ENCODE measurements at regions not wholly inside any gene's neighbourhood (a gene's known extent, or its start where the extent isn't known, plus 50 kb on each side); places are given as distances from the start of the nearest gene placed in this dataset.
"Not testable (repeated sequence)": the region's sequence is repeated elsewhere in the genome, so short reads cannot be mapped to it uniquely, and the experiment has no call there.

DNA sequence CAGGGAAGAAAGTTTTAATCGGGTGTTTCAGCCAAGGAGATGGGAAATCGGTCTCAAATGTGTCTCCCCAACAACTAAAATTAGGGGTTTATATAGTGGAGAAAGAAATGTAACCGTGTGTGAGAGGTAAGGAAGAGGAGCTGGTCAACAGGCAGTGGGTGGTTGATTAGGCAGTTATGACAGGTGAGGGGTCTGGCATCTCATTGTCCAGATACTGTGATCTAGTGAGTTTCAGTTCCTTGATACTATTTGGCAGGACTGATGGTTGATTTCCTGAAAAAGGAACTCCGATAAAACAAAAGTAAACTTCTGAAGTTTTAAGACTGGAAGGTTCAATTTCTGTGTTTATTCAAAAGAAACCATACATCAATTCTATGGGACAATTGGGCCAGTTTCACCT, 197.9 kb downstream of the LPIN1 start:
- no peaks in the 10 kb centered on the region for H3K9me3 ChIP-seq
- TF ChIP-seq POLR2A (IDR thresholded peaks at IDR 0.05) = no peak
- TF ChIP-seq, protein P1, sequence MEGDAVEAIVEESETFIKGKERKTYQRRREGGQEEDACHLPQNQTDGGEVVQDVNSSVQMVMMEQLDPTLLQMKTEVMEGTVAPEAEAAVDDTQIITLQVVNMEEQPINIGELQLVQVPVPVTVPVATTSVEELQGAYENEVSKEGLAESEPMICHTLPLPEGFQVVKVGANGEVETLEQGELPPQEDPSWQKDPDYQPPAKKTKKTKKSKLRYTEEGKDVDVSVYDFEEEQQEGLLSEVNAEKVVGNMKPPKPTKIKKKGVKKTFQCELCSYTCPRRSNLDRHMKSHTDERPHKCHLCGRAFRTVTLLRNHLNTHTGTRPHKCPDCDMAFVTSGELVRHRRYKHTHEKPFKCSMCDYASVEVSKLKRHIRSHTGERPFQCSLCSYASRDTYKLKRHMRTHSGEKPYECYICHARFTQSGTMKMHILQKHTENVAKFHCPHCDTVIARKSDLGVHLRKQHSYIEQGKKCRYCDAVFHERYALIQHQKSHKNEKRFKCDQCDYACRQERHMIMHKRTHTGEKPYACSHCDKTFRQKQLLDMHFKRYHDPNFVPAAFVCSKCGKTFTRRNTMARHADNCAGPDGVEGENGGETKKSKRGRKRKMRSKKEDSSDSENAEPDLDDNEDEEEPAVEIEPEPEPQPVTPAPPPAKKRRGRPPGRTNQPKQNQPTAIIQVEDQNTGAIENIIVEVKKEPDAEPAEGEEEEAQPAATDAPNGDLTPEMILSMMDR (IDR thresholded peaks at IDR 0.05) = no peak
- TF ChIP-seq EP300 (IDR thresholded peaks at IDR 0.05) = no peak
- WGBS, 2 donors = 88 to 92% methylated on average over 4 of the region's 4 CpGs
- H3K36me3 ChIP-seq = no peaks in the 10 kb centered on the region
- H3K27ac ChIP-seq = no peak overlapping the region
- H3K4me3 ChIP-seq = no peak overlapping the region
- H3K27me3 ChIP-seq = no peaks in the 10 kb centered on the region
- no peaks in the 10 kb centered on the region for H3K4me1 ChIP-seq
- DNase-seq (ENCODE audit: low spot score in 2 of 2) = no peak

- no peak for DNase-seq (ENCODE audit: low spot score in 2 of 2)
- H3K27me3 ChIP-seq = no peaks in the 10 kb centered on the region
- WGBS, 2 donors = 53 to 57% methylated on average over 5 of the region's 5 CpGs
- H3K36me3 ChIP-seq = no peaks in the 10 kb centered on the region
- no peaks in the 10 kb centered on the region for H3K9me3 ChIP-seq
- no peaks in the 10 kb centered on the region for H3K4me1 ChIP-seq
- no peak overlapping the region for H3K4me3 ChIP-seq
- no peak overlapping the region for H3K27ac ChIP-seq
- no peak for TF ChIP-seq EP300 (IDR thresholded peaks at IDR 0.05)
- TF ChIP-seq POLR2A (IDR thresholded peaks at IDR 0.05) = no peak
- TF ChIP-seq, protein P1 (IDR thresholded peaks at IDR 0.05) = no peak
Measured at GRCh38 chr2:11945139-11946126, 199.0 kb downstream of the LPIN1 start.

GRCh38 chr2:11947956-11948355, 201.5 kb downstream of the LPIN1 start:
- Histone ChIP-seq H3K36me3 (no peaks in the 10 kb centered on the region), H3K4me1 (no peaks in the 10 kb centered on the region), H3K27me3 (no peaks in the 10 kb centered on the region), H3K27ac (no peak overlapping the region), H3K4me3 (no peak overlapping the region), H3K9me3 (no peaks in the 10 kb centered on the region)
- WGBS, 2 donors = 85 to 94% methylated on average over 4 of the region's 4 CpGs
- TF ChIP-seq POLR2A (IDR thresholded peaks at IDR 0.05) (no peak), EP300 (IDR thresholded peaks at IDR 0.05) (no peak)
- TF ChIP-seq, protein P1 (IDR thresholded peaks at IDR 0.05) = no peak
- no peak for DNase-seq (ENCODE audit: low spot score in 2 of 2)

DNA sequence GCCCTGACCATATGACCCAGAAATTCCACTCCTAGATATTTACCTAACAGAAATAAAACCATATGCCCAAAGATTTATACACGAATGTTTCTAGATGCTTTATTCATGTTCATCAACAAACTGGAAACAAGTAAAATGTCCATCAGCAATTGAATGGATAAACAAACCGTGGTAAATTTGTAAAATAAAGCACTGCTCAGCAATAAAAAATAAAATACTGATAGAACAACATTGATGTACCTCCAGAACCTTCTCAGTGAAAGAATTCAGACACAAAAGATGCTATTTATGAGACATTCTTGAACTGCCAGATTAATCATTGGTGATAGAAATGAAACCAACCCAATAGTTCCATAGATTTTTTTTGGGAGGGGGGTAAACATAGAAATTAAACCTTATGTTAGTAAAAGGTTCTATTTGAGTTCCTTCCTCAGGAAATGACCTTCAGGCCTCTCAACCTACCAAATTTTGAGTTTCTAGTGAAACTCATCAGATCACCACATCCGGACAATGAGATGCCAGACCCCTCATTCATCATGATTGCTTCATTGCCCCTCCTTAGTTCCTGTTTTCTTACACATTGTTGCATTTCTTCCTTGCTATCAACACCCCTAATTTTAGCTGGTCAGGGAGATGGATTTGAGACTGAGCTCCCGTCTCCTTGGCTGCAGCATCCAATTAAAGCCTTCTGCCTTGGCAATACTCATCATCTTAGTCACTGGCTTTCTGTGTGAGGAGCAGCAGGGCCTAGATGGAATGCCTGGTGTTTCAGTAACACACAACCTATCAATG, 203.5 kb downstream of the LPIN1 start:
- Histone ChIP-seq H3K4me3 (no peak overlapping the region), H3K4me1 (no peaks in the 10 kb centered on the region), H3K27me3 (no peaks in the 10 kb centered on the region), H3K9me3 (no peaks in the 10 kb centered on the region), H3K27ac (no peak overlapping the region), H3K36me3 (no peaks in the 10 kb centered on the region)
- DNase-seq (ENCODE audit: low spot score in 2 of 2) = no peak
- WGBS, 2 donors = 66 to 76% methylated on average over 4 of the region's 4 CpGs
- no peak for TF ChIP-seq EP300 (IDR thresholded peaks at IDR 0.05)
- TF ChIP-seq, protein P1 (IDR thresholded peaks at IDR 0.05) = no peak
- TF ChIP-seq POLR2A (IDR thresholded peaks at IDR 0.05) = no peak

- H3K4me1 ChIP-seq = no peaks in the 10 kb centered on the region
- no peak overlapping the region for H3K4me3 ChIP-seq
- 84 to 86% methylated on average over 2 of the region's 2 CpGs for WGBS, 2 donors
- H3K27ac ChIP-seq = no peak overlapping the region
- no peaks in the 10 kb centered on the region for H3K36me3 ChIP-seq
- TF ChIP-seq EP300 (IDR thresholded peaks at IDR 0.05) = no peak
- TF ChIP-seq POLR2A (IDR thresholded peaks at IDR 0.05) = no peak
- TF ChIP-seq, protein P1 (IDR thresholded peaks at IDR 0.05) = no peak
- H3K9me3 ChIP-seq = no peaks in the 10 kb centered on the region
- no peaks in the 10 kb centered on the region for H3K27me3 ChIP-seq
- no peak for DNase-seq (ENCODE audit: low spot score in 2 of 2)
Measured at GRCh38 chr2:11950896-11951295, 204.5 kb downstream of the LPIN1 start.

DNA sequence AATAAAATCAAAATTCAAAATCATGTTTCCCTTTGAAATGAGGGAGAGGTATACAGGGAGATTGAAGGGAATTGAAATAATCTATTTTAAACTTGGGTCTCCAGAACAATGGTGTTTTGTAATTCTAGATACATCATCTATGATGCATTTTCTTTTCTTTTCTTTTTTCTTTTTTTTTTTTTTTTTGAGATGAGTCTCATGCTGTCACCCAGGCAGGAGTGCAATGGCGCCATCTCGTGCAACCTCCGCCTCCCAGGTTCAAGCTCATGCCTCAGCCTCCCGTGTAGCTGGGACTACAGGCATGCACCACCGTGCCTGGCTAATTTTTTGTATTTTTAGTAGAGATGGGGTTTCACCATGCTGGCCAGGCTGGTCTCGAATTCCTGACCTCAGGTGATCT, 205.1 kb downstream of the LPIN1 start:
- 91 to 93% methylated on average over 6 of the region's 6 CpGs for WGBS, 2 donors
- H3K9me3 ChIP-seq; DNase-seq (ENCODE audit: low spot score in 2 of 2); H3K27ac ChIP-seq; H3K4me1 ChIP-seq; H3K27me3 ChIP-seq; H3K4me3 ChIP-seq; H3K36me3 ChIP-seq: not testable (repeated sequence)

Data from tibial nerve (tissue), 4 donors.